GM12891 (cell line): ENCODE measurements at regions not wholly inside any gene's neighbourhood (a gene's known extent, or its start where the extent isn't known, plus 50 kb on each side); places are given as distances from the start of the nearest gene placed in this dataset.

Experiments used
- POLR2A ChIP-seq: IDR thresholded peaks from 2 replicates; pipeline ENCODE4 v1.6.1; 2011; ENCODE audit warnings: low read depth, low read length, control low read depth
- POLR2AphosphoS5 ChIP-seq: IDR thresholded peaks from 2 replicates; pipeline ENCODE4 v1.6.1; 2011; ENCODE audit warnings: low read depth, low read length, control low read depth
- TAF1 ChIP-seq: IDR thresholded peaks from 2 replicates; pipeline ENCODE4 v1.6.1; 2011; ENCODE audit warnings: low read depth, low read length, control low read depth

DNA sequence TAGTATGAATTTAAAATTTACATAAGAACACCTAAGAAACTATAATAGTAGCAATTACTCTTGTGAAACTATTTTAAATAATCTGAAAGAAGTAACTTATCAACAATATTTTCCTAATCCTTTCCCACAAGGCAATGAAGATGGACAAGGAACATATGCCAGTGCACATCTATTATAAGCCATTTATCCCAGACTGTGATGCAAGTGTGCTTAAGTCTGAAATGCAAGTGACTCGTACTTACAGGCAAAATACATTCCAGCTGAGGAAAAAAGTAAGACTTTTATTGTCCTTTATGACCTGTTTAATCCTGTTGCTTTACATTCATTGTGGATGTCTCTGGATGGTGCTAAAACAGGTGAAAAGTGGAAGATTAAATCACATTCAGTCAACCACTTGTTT, 709.4 kb downstream of the ZNF385D start:
- TF ChIP-seq TAF1 (no peak), POLR2A (no peak), POLR2AphosphoS5 (no peak)
